LNCAP (cell line): ENCODE measurements at regions not wholly inside any gene's neighbourhood (a gene's known extent, or its start where the extent isn't known, plus 50 kb on each side); places are given as distances from the start of the nearest gene placed in this dataset.

Source experiments
- TF ChIP-seq, protein P1 (sequence below): fragments of 450-650 bp; IDR thresholded peaks from 2 replicates; pipeline ENCODE4 v1.5.1; 2017; ENCODE audit warnings: mild to moderate bottlenecking

DNA sequence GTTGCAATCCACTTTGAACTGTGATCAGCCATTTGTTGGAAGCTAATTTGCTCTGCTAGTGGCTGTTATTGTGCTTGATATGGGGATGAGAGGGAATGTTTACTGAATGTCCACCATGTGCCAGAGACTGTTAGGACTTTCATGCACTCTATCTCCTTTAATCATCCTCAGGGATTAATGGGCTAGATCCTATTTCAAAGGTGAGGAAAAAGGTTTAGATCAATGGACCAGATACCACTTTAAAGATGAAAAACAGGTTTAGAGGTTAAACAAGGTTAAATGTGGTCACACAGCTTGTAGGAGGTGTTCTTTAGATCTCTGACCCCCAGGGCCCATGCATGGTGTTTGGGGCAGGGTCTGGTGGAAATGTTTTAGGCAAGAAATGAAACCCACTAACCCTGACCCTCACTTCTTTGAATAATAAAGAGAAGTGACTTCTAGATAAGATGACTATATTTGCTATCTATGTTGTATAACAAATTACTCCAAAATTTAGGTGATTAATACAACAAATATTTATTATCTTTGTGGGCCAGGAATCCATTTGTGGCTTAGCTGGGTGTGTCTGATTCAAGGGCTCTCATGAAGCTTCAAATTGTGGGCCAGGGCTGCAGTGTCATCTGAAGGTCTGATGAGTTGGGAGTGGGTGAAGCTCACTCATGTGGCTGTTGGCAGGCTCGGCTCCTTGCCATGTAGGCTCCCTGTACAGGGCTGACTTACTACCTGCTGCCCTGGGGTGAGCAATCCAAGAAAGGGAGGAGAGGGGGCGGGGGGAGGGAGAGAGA, 127.8 kb upstream of the FOXA2 start:
- TF ChIP-seq, protein P1, sequence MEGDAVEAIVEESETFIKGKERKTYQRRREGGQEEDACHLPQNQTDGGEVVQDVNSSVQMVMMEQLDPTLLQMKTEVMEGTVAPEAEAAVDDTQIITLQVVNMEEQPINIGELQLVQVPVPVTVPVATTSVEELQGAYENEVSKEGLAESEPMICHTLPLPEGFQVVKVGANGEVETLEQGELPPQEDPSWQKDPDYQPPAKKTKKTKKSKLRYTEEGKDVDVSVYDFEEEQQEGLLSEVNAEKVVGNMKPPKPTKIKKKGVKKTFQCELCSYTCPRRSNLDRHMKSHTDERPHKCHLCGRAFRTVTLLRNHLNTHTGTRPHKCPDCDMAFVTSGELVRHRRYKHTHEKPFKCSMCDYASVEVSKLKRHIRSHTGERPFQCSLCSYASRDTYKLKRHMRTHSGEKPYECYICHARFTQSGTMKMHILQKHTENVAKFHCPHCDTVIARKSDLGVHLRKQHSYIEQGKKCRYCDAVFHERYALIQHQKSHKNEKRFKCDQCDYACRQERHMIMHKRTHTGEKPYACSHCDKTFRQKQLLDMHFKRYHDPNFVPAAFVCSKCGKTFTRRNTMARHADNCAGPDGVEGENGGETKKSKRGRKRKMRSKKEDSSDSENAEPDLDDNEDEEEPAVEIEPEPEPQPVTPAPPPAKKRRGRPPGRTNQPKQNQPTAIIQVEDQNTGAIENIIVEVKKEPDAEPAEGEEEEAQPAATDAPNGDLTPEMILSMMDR = no peak

DNA sequence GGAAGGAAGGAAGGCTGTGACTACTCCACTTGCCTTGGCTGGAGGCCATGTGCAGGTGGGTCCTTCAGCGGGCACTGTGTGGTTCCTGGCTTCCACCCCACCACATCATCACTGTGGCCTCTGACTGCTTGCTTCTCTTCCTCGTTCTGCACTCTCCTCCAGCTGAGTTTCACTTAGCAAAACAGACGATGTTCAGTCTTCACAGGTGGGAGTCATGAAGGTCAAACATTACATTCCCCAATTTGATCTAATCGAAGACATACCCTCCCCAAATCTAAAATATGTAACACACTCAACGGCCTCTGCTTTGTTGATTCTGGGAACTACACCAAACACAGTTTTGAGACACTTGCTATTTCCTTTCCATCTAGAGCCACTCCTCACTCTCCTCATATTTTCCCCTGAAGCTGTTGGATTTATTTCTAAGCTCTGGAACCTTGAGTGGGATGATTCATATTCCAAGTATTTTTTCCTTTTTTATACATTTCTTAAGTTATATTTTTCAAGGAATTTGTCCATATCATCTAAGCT, 132.5 kb upstream of the FOXA2 start:
- TF ChIP-seq, protein P1 = no peak

DNA sequence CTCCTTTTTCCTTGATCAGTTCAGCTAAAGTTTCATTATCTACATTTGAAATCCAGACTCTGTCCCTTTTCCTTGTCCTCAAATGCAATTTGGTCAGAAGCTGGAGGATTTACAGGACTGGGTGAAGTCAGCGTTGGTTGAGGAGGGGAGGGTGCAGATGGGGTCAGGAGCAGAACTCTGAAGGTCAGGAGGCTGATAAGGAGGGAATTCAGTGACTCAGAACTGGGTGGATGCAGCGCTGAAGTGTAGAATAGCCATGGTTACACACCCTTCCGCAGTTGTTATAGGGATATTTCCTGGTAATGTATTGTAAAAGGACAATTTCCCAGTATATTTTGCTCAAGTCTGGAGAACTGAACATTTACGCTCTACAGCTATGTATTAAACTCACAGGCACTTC, 133.1 kb upstream of the FOXA2 start:
- TF ChIP-seq, protein P1 = no peak

DNA sequence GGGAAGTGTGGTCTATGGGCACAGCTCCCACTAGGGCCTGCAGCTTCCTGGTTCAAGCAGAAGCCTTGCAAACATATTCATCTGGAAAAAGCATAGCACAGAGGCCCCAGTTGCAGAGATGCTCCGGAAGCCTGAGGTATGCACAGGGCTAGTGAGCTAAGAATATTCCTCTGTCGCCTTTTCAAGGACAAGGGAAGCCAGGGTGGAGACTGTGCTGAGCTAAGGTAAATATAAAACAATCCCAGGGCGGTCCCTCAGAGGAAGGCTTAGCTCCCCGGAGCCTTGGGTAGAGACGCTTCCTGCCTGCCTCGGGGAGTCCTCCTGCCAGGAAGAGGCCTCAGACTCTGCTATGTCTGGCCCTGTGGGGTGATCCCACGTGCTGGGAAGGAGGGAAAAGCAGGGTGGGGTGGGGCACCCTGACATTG, 134.8 kb upstream of the FOXA2 start:
- TF ChIP-seq, protein P1 = no peak

DNA sequence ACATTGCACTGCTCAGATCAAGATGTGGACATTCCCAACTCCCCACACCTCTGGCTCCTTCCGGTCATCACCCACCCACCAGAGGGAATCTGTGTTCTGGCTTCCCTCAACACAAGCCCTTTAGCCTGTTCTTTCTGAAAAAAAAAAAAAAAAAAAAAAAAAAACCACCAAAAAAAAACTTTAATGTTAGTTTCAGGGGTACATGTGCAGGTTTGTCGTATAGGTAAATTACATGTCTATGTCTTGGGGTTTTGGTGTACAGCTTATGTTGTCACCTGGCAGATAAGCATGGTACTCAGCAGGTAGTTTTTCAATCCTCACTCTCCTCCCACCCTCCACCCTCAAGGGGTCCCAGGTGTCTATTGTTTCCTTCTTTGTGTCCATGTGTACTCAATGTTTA, 135.8 kb upstream of the FOXA2 start:
- TF ChIP-seq, protein P1 = no peak

DNA sequence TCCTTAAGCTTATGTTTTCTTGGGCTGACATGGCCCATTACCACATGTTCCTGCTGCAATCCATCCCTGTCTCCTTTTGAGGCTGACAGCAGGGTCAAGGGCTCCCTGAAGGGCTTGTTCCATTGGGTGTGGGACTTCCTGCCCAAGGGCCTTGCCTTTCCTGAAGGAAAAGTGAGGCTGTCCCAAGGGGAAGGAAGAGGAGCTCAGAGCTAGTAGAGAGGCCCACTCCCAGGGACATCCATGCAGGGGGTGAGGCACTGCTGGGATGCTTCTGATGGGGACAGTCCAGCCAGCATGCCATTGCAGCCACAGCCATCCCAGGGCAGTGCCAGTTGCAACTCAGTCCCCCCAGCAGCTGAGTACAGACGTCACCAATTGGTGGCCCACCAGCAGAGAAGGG, 138.4 kb upstream of the FOXA2 start:
- TF ChIP-seq, protein P1 = no peak

DNA sequence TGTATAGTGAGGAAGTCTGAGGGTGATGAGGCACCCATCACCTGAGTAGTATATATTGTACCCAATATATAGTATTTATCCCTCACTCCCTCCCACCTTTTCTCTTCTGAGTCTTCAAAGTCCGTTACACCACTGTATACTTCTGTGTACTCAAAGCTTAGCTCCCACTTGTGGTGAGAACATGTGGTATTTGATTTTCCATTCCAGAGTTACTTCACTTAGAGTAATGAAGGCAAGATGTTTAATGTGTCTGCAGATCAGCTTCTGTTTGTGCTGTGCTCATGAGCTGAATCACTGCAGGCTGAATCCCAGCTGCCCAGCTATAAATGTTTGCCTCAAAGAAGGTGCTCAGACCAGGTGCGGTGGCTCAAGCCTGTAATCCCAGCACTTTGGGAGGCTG, 139.3 kb upstream of the FOXA2 start:
- TF ChIP-seq, protein P1 = peak; percentile 8; the same call in 1 of the 2 replicates
